Upper lobe of right lung (tissue), 1 donor: ENCODE measurements at regions not wholly inside any gene's neighbourhood (a gene's known extent, or its start where the extent isn't known, plus 50 kb on each side); places are given as distances from the start of the nearest gene placed in this dataset.

Source experiments
- ATAC-seq: fragments of 200-7000 bp; cut with Tn5 transposase; one replicate; pipeline ENCODE4 v1.9.1; 2020; ENCODE audit warnings: mild to moderate bottlenecking, moderate library complexity
- DNase-seq: peaks from one replicate; pipeline ENCODE4 v3.0.0-alpha.2; 2020
- H3K27ac ChIP-seq: fragments of 200-600 bp; one replicate; pipeline ENCODE4 v1.8.0; 2022
- H3K27me3 ChIP-seq: fragments of 200-600 bp; one replicate; pipeline ENCODE4 v1.8.0; 2022; ENCODE audit warnings: mild to moderate bottlenecking
- H3K36me3 ChIP-seq: fragments of 200-600 bp; one replicate; pipeline ENCODE4 v1.8.0; 2022
- H3K4me1 ChIP-seq: fragments of 200-600 bp; one replicate; pipeline ENCODE4 v1.8.0; 2022
- H3K4me3 ChIP-seq: fragments of 200-600 bp; one replicate; pipeline ENCODE4 v1.8.0; 2022; ENCODE audit warnings: mild to moderate bottlenecking
- H3K9me3 ChIP-seq: fragments of 200-600 bp; one replicate; pipeline ENCODE4 v1.8.0; 2022
- CTCF ChIP-seq: fragments of 200-600 bp; IDR thresholded peaks from one replicate; pipeline ENCODE4 v1.8.0; 2022; ENCODE audit warnings: antibody characterized with exemption
- intact Hi-C: fragments of 100-400 bp; cut with DNase I; formaldehyde crosslinking; loops from one replicate; pipeline ENCODE4 v1.11.0; 2022
- donor health status: DM: no; HTN: yes; CAD: no; lungs with severe emphysema.

DNA sequence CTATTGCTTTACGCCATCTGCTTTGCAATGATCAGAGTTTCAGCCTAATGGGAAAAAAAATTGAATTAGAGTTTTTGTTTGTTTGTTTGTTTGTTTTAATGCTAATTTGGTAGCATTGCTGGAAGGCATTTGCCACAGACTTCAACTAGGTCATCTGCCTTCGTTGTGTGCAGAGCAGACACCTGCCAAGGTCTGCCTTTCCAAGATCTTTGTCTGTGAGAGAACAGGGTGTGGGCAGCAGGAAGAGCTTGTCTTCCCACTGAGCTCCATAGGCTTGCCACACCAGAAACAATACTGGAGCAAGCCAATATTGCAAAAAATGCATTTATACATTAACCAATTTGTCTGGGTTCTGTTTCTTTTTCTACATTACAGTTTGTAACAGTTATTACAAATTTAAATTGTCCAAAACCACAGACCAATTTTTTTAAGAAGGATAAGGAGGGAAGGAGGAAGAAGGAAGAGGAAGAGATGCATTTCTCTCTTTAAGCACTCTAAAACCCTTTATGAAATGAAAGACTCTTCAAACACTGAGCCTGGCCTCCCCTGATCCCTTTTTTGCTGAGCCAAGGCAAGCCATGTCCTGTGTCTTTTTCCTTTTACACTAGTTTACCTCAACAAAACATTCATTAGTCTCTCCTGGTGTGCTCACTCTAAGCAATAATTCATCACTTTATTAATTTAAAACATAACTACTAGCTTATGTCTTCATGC lies 210.5 kb downstream of the SNX18 start:
- no peak for TF ChIP-seq CTCF

DNA sequence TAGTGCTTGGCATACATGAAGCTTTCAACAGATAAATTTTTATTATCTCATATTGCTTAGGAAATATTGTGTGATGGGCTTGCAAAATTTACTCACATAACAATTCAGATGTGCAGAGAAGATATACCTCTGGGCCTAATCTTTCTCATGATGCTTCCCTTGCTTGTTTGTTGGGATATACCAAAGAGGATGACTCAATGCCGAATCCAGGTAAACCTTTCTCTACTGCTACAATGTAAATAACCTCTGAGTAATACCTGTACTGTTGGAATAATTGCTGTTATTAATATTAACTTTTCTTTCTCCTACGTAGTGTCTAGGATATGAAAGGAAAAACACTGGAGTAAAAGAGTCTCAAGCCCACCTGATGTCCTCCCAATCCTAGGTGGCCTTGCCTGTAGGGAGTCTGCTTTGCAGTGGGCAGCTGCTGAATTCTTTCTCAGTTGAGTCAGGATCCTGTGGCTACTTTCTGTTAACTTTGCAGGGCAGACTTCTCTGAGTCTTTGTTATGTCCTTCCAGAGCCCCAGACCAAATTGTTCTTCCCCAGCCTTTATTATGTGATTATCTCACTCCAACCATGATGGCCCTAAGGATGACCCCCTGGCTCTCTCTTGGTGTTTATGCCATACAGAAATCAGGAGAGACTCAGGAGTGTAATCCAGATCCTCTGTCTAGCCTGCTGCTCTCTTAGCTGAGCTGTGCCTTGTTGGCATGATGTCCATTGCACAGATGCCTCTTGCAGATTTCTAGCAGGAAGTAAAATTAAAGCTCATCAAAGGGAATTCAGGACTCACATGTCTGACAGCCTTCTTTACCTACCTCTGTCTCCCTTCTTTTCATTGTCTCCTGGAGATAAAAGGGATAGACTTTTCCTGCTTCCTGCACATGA lies 208.1 kb downstream of the SNX18 start:
- DNase-seq (no peak), ATAC-seq (no peak)
- no peaks in the 10 kb centered on the region for H3K4me1 ChIP-seq
- H3K27me3 ChIP-seq: no peaks in the 10 kb centered on the region
- H3K27ac ChIP-seq: no peak overlapping the region
- intact Hi-C loops: no loop called here
- no peak for TF ChIP-seq CTCF
- H3K9me3 ChIP-seq: no peaks in the 10 kb centered on the region
- no peak overlapping the region for H3K4me3 ChIP-seq
- no peaks in the 10 kb centered on the region for H3K36me3 ChIP-seq

More for the DNA sequence above, 210.5 kb downstream of the SNX18 start:
- H3K36me3 ChIP-seq: no peaks in the 10 kb centered on the region
- no peak overlapping the region for H3K4me3 ChIP-seq
- DNase-seq: no peak
- no peaks in the 10 kb centered on the region for H3K27me3 ChIP-seq
- intact Hi-C loops: no loop called here
- H3K27ac ChIP-seq: no peak overlapping the region
- H3K4me1 ChIP-seq: no peaks in the 10 kb centered on the region
- peak; percentile 38 for ATAC-seq
- H3K9me3 ChIP-seq: no peaks in the 10 kb centered on the region

DNA sequence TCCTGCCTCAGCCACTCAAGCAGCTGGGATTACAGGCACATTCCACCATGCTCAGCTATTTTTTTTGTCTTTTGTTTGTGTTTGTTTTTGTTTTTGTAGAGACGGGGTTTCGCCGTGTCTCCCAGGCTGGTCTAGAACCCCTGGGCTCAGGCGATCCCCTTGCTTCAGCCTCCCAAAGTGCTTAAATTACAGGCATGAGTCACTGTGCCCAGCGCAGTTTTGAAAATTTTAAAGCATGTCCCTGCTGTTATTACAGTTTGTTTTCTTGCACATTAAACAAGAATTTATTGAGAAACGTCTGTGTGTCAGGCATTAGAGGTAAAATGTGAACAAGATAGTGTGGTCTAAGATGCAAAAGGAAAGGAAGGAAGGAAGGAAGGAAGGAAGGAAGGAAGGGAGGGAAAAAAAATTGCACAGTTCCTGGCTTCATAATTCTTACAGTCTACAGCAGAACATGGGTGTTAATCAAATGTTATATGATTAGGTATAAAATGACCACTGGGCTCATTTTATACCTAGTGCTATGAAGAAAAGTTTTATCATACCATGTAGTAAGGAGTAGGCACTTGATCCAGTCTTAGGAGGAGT lies 205.4 kb downstream of the SNX18 start:
- Histone ChIP-seq H3K36me3 (no peaks in the 10 kb centered on the region), H3K4me1 (no peaks in the 10 kb centered on the region), H3K4me3 (no peak overlapping the region), H3K27ac (no peak overlapping the region), H3K9me3 (no peaks in the 10 kb centered on the region), H3K27me3 (no peaks in the 10 kb centered on the region)
- no peak for DNase-seq
- ATAC-seq: no peak
- intact Hi-C loops: no loop called here
- no peak for TF ChIP-seq CTCF

- no peak for TF ChIP-seq CTCF
- intact Hi-C loops: no loop called here
- H3K4me3 ChIP-seq: no peak overlapping the region
These were observed 204.5 kb downstream of the SNX18 start for GRCh38 chr5:54721951-54722654.

GRCh38 chr5:54721116-54721515 lies 203.6 kb downstream of the SNX18 start:
- ATAC-seq (no peak), DNase-seq (no peak)
- intact Hi-C loops: no loop called here
- no peaks in the 10 kb centered on the region for H3K27me3 ChIP-seq
- H3K4me3 ChIP-seq: no peak overlapping the region
- H3K36me3 ChIP-seq: no peaks in the 10 kb centered on the region
- no peak for TF ChIP-seq CTCF
- no peaks in the 10 kb centered on the region for H3K4me1 ChIP-seq
- H3K27ac ChIP-seq: no peak overlapping the region
- no peaks in the 10 kb centered on the region for H3K9me3 ChIP-seq

More at GRCh38 chr5:54721951-54722654, 204.5 kb downstream of the SNX18 start:
- H3K4me1 ChIP-seq: no peaks in the 10 kb centered on the region
- ATAC-seq (no peak), DNase-seq (no peak)
- no peaks in the 10 kb centered on the region for H3K27me3 ChIP-seq
- H3K27ac ChIP-seq: no peak overlapping the region
- H3K36me3 ChIP-seq: no peaks in the 10 kb centered on the region
- H3K9me3 ChIP-seq: no peaks in the 10 kb centered on the region
